CD4-positive, alpha-beta T cell (primary cell): ENCODE measurements at regions not wholly inside any gene's neighbourhood (a gene's known extent, or its start where the extent isn't known, plus 50 kb on each side); places are given as distances from the start of the nearest gene placed in this dataset.

Experiments used
- ATAC-seq: fragments of 200-7000 bp; cut with Tn5 transposase; one replicate; pipeline ENCODE4 v1.10.0; 2022; ENCODE audit warnings: mild to moderate bottlenecking; ENCODE audit not compliant: poor library complexity
- CTCF ChIA-PET: fragments of 350-600 bp; sonication (Branson Sonifier 250); formaldehyde crosslinking; loops from one replicate; lab custom pipeline; 2021; ENCODE audit warnings: antibody characterized with exemption, inconsistent platforms; lab: Charles Lee
- POLR2A ChIA-PET: fragments of 350-600 bp; sonication (Branson Sonifier 250); formaldehyde crosslinking; loops from one replicate; lab custom pipeline; 2021; ENCODE audit warnings: antibody characterized with exemption, inconsistent platforms; lab: Charles Lee
- DNase-seq, 14 experiments: peaks; one replicate each; pipeline ENCODE4 v3.0.0-alpha.2; 2013 to 2020; ENCODE audit warnings: mixed read lengths in 2 of 14
- H3K27ac ChIP-seq, 2 donors: one replicate each; pipeline versions ENCODE4 v1.5.1 to v1.7.0; 2013; ENCODE audit warnings: low read length in 2 of 2, low read depth in 1 of 2, mild to moderate bottlenecking in 1 of 2
- H3K27me3 ChIP-seq, 2 experiments: 1 replicate in 1 of 2; 2 replicates in 1 of 2; pipeline versions ENCODE4 v1.6.1 to v1.7.0; 2013; ENCODE audit warnings: low read length in 2 of 2, control low read depth in 1 of 2, mild to moderate bottlenecking in 1 of 2, moderate library complexity in 1 of 2; ENCODE audit not compliant: insufficient read depth in 2 of 2, control insufficient read depth in 1 of 2
- H3K36me3 ChIP-seq: one replicate; pipeline ENCODE4 v1.6.1; 2013; ENCODE audit warnings: low read length, control low read depth; ENCODE audit not compliant: insufficient read depth
- H3K4me1 ChIP-seq: one replicate; pipeline ENCODE4 v1.6.1; 2013; ENCODE audit warnings: low read length, control low read depth; ENCODE audit not compliant: insufficient read depth
- H3K4me3 ChIP-seq: one replicate; pipeline ENCODE4 v1.5.1; 2013; ENCODE audit warnings: mild to moderate bottlenecking, low read length, moderate library complexity
- H3K9me3 ChIP-seq, 2 experiments: 1 replicate in 1 of 2; 2 replicates in 1 of 2; pipeline versions ENCODE4 v1.6.1 to v1.7.0; 2013; ENCODE audit warnings: low read length in 2 of 2, mild to moderate bottlenecking in 2 of 2, control low read depth in 1 of 2, moderate library complexity in 1 of 2; ENCODE audit not compliant: control insufficient read depth in 1 of 2, insufficient read depth in 1 of 2
- H3K27ac Mint-ChIP-seq: one replicate; pipeline ENCODE4 v1.8.0; 2020; ENCODE audit warnings: mixed read lengths
- H3K27me3 Mint-ChIP-seq: one replicate; pipeline ENCODE4 v1.8.0; 2021; ENCODE audit warnings: mixed read lengths
- H3K36me3 Mint-ChIP-seq: one replicate; pipeline ENCODE4 v1.8.0; 2021; ENCODE audit warnings: low read depth, mixed read lengths
- H3K4me1 Mint-ChIP-seq: one replicate; pipeline ENCODE4 v1.8.0; 2021; ENCODE audit warnings: low read depth, mixed read lengths
- H3K4me3 Mint-ChIP-seq: one replicate; pipeline ENCODE4 v1.8.0; 2020; ENCODE audit warnings: mild to moderate bottlenecking, mixed read lengths
- H3K9me3 Mint-ChIP-seq: one replicate; pipeline ENCODE4 v1.8.0; 2020; ENCODE audit warnings: mixed read lengths
- CTCF ChIP-seq: fragments of 200-600 bp; IDR thresholded peaks from one replicate; pipeline ENCODE4 v1.8.0; 2022; ENCODE audit warnings: antibody characterized with exemption, mild to moderate bottlenecking
- intact Hi-C, 2 experiments: fragments of 100-400 bp; cut with DNase I in 1 of 2; cut with micrococcal nuclease in 1 of 2; formaldehyde crosslinking; loops; one replicate each; pipeline versions ENCODE4 v1.15.1 to v1.9.0; 2023 to 2025; cut with DNase I, micrococcal nuclease

DNA sequence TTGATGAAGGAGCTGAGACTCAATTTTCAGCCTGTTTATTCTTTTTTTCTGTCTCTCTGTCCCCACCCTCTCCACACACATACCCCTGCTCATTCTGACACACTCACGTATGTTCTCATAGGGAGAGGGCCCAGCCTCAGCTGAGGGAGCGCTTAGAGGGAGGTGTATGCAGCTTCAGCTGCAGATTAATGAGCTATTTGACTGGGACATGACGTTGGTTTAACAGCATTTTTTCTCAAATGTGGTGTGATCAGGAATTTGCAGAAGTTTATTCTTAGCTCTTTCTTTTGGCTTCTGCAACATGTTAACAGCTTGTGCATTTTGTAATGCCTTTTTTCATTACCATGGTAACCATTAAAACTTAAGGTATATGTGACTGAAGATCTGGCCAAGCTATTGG, 1547.1 kb upstream of the PIK3C3 start:
- Mint-ChIP-seq H3K9me3 (peaks cover 13% of the 10 kb centered on the region), H3K27ac (no peak overlapping the region), H3K27me3 (no peaks in the 10 kb centered on the region), H3K36me3 (no peaks in the 10 kb centered on the region), H3K4me3 (no peak overlapping the region), H3K4me1 (no peaks in the 10 kb centered on the region)
- Histone ChIP-seq H3K4me3 (no peak overlapping the region), H3K4me1 (no peaks in the 10 kb centered on the region), H3K27ac (no peak overlapping the region), H3K27me3 (no peaks in the 10 kb centered on the region), H3K36me3 (no peaks in the 10 kb centered on the region), H3K9me3 (peaks cover 0 to 4% of the 10 kb centered on the region in 2 experiments)
- no peak for DNase-seq
- no peak for TF ChIP-seq CTCF
- POLR2A ChIA-PET, result no interaction called here
- CTCF ChIA-PET, result no interaction called here
- no peak for ATAC-seq
- intact Hi-C loops, result no loop called here

GRCh38 chr18:40404284-40404683, 1550.8 kb upstream of the PIK3C3 start:
- no peaks in the 10 kb centered on the region for H3K36me3 ChIP-seq
- H3K27me3 Mint-ChIP-seq, result no peaks in the 10 kb centered on the region
- no peak overlapping the region for H3K4me3 ChIP-seq
- no peak overlapping the region for H3K4me3 Mint-ChIP-seq
- CTCF ChIA-PET, result interaction anchor here (0.6 kb wide), 1 partner anchor 776 kb away, joined by 3 read pairs; no protein-coding TSS in a partner anchor
- H3K9me3 Mint-ChIP-seq, result peaks cover 16% of the 10 kb centered on the region
- DNase-seq, result no peak
- H3K36me3 Mint-ChIP-seq, result no peaks in the 10 kb centered on the region
- no peaks in the 10 kb centered on the region for H3K4me1 ChIP-seq
- no peaks in the 10 kb centered on the region for H3K9me3 ChIP-seq
- no peak for ATAC-seq
- intact Hi-C loops, result no loop called here
- POLR2A ChIA-PET, result no interaction called here
- H3K27ac Mint-ChIP-seq, result no peak overlapping the region
- no peaks in the 10 kb centered on the region for H3K4me1 Mint-ChIP-seq
- no peaks in the 10 kb centered on the region for H3K27me3 ChIP-seq
- TF ChIP-seq CTCF, result no peak
- no peak overlapping the region for H3K27ac ChIP-seq

DNA sequence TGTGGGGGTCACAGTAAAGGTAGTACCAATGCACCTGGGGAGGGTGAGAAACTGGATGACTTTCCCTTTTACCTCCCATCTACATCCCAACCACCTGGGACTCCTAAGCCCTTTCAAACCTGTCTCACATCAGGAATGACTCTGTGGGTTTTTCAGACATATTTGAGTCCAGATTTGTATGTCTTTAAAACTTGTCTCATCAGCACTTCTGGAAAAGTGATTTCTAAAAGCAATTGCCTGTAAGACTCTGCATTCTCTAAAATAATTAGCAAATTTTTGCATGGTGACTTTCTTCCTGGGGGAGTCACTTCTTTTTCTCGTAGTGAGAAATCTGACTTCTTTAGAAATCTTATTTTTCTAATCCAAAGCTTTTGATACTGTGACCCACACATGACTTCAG, 1553.0 kb upstream of the PIK3C3 start:
- ChIA-PET POLR2A (no interaction called here), CTCF (no interaction called here)
- ATAC-seq, result no peak
- no peaks in the 10 kb centered on the region for H3K4me1 Mint-ChIP-seq
- Histone ChIP-seq H3K36me3 (no peaks in the 10 kb centered on the region), H3K9me3 (no peaks in the 10 kb centered on the region), H3K4me1 (no peaks in the 10 kb centered on the region), H3K27me3 (no peaks in the 10 kb centered on the region), H3K4me3 (no peak overlapping the region), H3K27ac (no peak overlapping the region)
- peaks cover 14% of the 10 kb centered on the region for H3K9me3 Mint-ChIP-seq
- H3K36me3 Mint-ChIP-seq, result no peaks in the 10 kb centered on the region
- H3K27ac Mint-ChIP-seq, result no peak overlapping the region
- H3K4me3 Mint-ChIP-seq, result no peak overlapping the region
- TF ChIP-seq CTCF, result no peak
- H3K27me3 Mint-ChIP-seq, result no peaks in the 10 kb centered on the region
- no peak for DNase-seq
- intact Hi-C loops, result no loop called here
